Fibroblast of skin of right biceps (primary cell): ENCODE measurements at regions not wholly inside any gene's neighbourhood (a gene's known extent, or its start where the extent isn't known, plus 50 kb on each side); places are given as distances from the start of the nearest gene placed in this dataset.
"Not testable (repeated sequence)": the region's sequence is repeated elsewhere in the genome, so short reads cannot be mapped to it uniquely, and the experiment has no call there.

Experiments
- DNase-seq: peaks from one replicate; pipeline ENCODE4 v3.0.0-alpha.2; 2013

GRCh38 chr17:53016085-53016484 lies 806.6 kb upstream of the KIF2B start:
- no peak for DNase-seq

- no peak for DNase-seq
Measured at GRCh38 chr17:53012364-53012763, 810.4 kb upstream of the KIF2B start.

DNA sequence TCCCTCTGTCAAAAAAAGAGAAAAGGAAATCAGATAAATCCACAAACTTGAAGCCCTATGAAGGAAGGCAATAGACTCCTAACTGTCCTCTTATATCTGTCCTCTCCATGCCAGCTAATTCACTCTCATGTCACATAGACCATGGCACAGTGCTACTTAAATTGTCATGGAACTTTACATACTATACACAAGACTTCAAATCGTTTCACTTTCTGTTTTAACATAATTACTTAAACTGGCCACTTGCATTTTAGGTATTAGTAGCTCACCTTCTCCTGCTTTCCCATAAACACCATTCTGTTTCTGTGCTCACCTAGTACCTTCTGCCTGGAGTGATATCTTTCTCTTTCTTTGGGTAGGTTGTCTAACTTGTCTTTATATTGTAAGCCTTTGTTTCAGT lies 816.7 kb upstream of the KIF2B start:
- no peak for DNase-seq

DNA sequence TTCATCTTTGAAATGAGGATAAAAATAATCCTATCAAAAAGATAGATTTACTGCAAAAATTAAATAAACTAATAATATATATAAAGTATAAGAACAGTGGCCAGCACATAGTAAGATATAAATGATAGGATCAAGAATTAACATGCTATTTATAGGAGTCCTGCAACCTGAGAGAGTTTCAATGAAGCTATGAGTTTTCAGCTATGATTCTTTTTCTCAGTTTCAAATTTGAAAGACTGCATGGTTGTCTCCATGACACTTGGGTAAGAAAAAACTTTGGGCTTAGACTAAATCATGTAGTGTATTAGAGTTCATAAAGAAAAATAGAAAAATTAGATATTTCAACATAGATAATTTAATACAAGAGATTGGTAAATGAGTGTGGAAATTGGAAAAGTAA lies 817.8 kb upstream of the KIF2B start:
- no peak for DNase-seq

- no peak for DNase-seq
Measured at GRCh38 chr17:52995881-52996280, 826.8 kb upstream of the KIF2B start.

DNA sequence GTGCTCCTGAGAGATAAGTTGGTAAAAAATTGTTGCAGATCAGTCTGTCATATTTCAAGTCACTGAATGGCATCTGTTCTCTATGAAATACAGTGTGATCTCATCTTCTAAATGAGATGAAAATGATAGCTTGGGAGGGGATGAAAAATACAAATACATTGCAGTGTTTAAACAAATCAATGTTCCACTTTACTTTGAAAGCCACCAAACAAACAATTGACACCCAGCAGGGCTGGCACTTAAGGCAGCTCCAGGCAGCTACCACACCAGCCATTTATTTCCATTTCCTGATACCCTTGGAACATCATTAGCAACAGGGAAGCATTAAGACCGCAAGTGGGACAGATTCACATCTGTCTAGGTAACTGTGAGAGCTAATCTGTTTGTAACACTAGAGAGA lies 827.6 kb upstream of the KIF2B start:
- no peak for DNase-seq

DNA sequence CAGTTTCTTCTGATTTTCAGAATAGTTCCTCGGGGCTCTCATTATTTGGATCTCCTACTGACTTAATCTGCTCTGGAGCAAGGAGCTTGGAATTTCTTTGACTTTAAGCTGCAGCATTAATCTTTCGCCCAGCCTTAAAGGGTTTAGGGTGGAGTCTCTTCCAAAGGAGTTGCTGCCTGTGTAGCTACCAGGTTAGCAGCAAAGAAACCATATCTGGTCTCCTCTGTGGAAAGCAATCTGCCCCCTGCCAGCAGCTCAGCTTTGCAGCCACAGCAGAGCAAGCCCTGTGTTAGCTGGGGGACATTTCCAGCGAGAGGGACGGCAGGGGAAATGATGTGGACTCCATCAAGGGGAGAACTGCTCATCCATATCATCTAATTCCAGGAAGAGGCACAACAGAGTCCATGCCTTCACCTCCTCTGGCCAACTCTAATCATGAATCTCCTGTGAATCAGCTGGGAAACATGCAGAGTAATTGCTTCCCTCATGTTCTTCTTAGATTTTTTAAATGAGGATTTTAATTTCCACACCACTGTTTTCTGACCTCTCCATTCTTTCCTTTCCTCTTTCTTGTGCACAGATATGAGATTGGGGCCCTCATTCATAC lies 827.6 kb upstream of the CA10 start:
- no peak for DNase-seq

- no peak for DNase-seq
Measured at GRCh38 chr17:52982331-52982730, 823.8 kb upstream of the CA10 start.

DNA sequence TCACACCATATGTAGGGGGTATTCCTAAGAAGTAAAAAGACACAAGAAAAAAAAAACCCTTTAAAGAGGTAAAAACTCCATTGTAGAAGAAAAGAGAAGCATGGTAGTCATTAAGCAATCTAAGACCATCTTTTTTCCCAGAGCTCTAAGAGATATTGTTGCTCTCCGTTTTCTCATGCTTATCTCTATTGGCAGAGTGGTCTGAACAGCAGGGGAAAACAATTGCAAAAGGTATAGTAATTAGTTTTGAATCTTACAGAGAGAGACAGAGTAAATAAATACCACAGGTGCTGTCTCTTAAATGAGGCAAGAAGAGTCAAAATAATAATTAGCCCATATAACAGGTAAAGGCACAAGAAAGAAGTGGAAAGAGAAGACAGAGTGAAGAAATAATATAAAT lies 821.4 kb upstream of the CA10 start:
- no peak for DNase-seq

GRCh38 chr17:52965856-52966255 lies 807.3 kb upstream of the CA10 start:
- no peak for DNase-seq

- not testable (repeated sequence) for DNase-seq
Measured at GRCh38 chr17:52961751-52962150, 803.2 kb upstream of the CA10 start.

- no peak for DNase-seq
Measured at GRCh38 chr17:52957411-52957810, 798.9 kb upstream of the CA10 start.

DNA sequence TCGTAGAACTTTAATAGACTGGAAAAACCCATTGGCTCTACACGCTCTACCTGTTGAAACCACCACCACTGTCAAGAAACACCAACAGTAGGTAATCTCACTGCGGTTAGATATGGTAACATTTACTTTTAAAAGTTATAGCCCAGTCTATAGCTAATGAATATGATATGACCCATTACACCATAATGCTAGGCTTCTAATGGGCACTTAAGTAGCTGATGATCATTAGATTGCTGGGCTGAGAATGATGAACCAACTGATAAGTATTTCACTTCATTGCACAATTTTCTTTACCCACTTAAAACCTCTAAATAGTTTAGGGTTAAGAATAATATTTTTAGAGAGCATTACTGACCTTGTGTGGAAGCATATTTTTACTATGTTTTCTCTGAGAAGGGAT lies 788.9 kb upstream of the CA10 start:
- DNase-seq = no peak

- DNase-seq = no peak
Measured at GRCh38 chr17:52938623-52939230, 780.2 kb upstream of the CA10 start.

DNA sequence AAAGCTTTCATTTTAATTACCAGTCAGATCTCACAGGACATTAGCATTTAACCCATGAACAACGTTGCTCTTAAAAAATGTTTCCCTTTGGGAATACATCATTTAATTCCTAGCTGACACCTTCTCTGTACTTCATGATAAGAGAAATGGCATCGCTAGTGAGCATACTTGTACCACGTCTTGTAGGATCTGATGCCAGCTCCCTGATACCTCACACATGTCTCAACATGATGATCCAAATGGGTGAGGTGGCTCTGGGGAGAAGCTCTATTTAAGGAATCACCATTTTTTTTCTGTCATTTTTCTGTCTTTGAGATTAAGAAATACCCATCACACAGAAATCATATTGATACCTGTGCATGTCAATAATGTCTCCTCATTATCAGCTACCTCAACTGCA lies 772.1 kb upstream of the CA10 start:
- DNase-seq = no peak

GRCh38 chr17:52930145-52930544 lies 771.6 kb upstream of the CA10 start:
- DNase-seq = no peak

GRCh38 chr17:52923658-52924057 lies 765.1 kb upstream of the CA10 start:
- no peak for DNase-seq

- no peak for DNase-seq
Measured at GRCh38 chr17:52899235-52899634, 740.7 kb upstream of the CA10 start.

- no peak for DNase-seq
Measured at GRCh38 chr17:52895272-52895671, 736.8 kb upstream of the CA10 start.

DNA sequence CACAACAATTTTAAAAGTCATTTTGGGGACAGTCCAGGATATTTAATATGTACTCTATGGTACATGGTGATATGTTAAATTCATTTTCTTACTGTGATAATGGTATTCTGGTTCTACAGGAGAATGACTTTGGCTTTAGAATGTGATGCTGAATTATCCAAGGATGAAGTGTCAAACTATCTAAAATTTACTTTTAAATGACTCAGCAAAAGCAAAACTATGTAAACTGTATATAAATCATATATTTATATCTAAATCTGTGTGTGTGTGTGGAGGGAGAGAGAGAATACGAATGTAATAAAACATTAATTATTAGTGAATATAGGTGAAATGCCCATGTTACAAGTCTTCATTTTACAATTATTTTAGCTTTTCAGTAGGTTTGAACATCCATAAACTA lies 733.8 kb upstream of the CA10 start:
- no peak for DNase-seq

DNA sequence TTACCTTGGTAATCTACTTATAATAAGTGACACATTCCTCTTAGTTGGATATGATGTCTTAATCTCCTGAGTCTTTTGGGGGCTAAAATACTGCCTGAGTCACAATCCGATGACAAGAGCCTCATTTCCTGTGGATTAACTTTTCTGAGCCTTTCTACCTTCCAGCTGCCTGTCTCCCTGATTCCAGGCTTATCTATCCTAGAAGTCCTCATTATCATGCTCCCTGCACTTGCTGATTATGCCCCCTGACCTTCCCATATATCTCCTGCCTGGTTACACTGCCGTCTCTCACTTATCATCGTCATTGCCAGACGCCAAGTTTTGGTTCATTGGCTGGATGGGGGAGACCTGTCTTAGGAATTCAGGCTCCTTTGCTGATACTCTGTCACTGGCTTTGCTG lies 727.4 kb upstream of the CA10 start:
- DNase-seq = no peak

DNA sequence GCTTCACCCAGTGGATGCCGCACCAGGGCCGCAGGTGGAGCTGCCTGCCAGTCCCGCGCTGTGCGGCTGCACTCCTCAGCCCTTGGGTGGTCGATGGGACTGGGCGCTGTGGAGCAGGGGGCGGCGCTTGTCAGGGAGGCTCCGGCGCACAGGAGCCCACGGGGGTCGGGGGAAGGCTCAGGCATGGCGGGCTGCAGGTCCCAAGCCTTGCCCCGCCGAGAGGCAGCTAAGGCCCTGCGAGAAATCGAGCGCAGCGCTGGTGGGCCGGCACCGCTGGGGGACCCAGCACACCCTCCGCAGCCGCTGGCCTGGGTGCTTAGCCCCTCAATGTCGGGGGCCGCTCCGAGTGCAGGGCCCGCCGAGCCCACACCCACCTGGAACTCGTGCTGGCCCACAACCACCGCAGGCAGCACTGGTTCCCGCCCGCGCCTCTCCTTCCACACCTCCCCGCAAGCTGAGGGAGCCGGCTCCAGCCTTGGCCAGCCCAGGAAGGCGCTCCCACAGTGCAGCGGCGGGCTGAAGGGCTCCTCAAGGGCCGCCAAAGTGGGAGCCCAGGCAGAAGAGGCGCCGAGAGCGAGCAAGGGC lies 725.5 kb upstream of the CA10 start:
- DNase-seq = not testable (repeated sequence)

GRCh38 chr17:52846767-52847166 lies 688.3 kb upstream of the CA10 start:
- not testable (repeated sequence) for DNase-seq

DNA sequence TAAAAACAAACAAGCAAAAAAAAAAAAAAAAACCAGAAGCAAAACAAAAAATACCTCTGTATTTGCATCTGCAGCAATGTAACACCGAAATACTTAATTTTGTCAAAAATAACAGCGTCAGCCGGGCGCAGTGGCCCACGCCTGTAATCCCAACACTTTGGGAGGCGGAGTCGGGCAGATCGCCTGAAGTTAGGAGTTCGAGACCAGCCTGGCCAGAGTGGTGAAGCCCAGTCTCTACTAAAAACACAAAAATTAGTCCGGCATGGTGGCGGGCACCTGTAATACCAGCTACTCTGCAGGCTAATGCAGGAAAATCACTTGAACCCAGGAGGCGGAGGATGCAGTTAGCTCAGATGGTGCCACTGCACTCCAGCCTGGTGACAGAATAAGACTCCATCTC lies 683.5 kb upstream of the CA10 start:
- no peak for DNase-seq

DNA sequence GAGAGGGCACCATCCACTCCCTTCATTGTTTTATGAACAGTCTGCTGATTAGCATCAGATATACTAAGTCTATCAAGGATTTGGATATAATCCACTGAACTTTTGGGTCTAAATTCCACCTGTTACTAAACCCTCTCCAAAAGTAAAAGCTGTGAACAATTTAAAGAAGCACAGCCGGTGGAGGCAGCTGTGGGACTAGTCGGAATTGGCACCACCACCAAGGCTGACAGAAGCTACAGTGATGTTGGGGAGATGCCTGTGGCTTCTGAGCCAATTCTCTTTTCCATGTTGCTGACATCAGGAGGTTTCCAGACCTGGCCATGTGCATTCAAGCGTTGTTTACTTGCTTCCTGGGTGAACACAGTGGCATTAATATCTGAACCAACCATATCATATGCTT lies 679.0 kb upstream of the CA10 start:
- DNase-seq = no peak
